ENCODE measurements at regions not wholly inside any gene's neighbourhood (a gene's known extent, or its start where the extent isn't known, plus 50 kb on each side); places are given as distances from the start of the nearest gene placed in this dataset.

DNA sequence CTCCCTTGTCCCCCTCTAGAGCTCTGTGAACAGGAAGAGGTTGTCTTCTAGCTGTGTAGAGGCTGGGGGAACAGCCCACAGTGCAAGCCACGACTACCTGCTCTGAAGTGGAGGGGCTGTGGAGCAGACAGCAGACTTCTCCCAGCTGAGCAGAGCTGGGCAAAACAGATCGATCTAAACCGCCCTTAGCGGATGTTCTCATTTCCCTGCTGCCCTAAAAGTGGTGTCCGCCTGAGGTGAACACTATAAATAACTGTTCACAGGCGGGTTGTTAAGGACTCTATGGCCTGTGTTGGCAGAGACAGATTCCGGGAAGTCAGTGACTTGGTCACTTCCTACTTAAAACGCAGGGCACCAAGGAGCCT lies 203.2 kb downstream of the RHOU start:
- ATAC-seq = peak; percentile 78
- in situ Hi-C loops (cut with HindIII; ENCODE audit: extremely low pct_ligation_motif_present, low pct_unique_long_range_greater_than_20kb) = no loop called here
- BruUV-seq (replicated peaks) = TSS peak; percentile 87
- intact Hi-C loops (cut with micrococcal nuclease; ENCODE audit: unreplicated experiment) = loop anchor here (5.0 kb wide), 1 partner anchor 101 kb away; no protein-coding TSS in a partner anchor
- Histone ChIP-seq H3K27ac (ENCODE audit: extremely low read length, insufficient read depth, low read length) (peak overlapping the region; percentile 74), H4K20me1 (ENCODE audit: insufficient read depth, low read length) (no peaks in the 10 kb centered on the region), H3K4me3 (replicated peaks in 1 of 3; ENCODE audit: insufficient read depth in 1 of 3, low read depth in 2 of 3, low read length in 3 of 3) (peak overlapping the region; percentile 2 to 31 (median 9); a peak in 3 of 6 replicates), H3K9ac (ENCODE audit: insufficient read depth, low read depth, low read length) (peak overlapping the region; percentile 66), H2AFZ (ENCODE audit: low read length) (peak overlapping the region; percentile 77), H3K4me1 (ENCODE audit: insufficient read depth, low read length) (peaks cover 81% of the 10 kb centered on the region), H3K27me3 (ENCODE audit: control insufficient read depth in 1 of 2, insufficient read depth in 2 of 2, low read length in 2 of 2) (no peaks in the 10 kb centered on the region), H3K4me2 (ENCODE audit: low read depth, low read length) (peak overlapping the region; percentile 75), H3K79me2 (ENCODE audit: insufficient read depth, low read length) (no peaks in the 10 kb centered on the region), H3K9me3 (ENCODE audit: low read length) (no peaks in the 10 kb centered on the region), H3K36me3 (replicated peaks in 1 of 2; ENCODE audit: control insufficient read depth in 1 of 2, insufficient read depth in 2 of 2, low read length in 2 of 2) (no peaks in the 10 kb centered on the region)
- ChIA-PET CTCF (ENCODE audit: low intra/inter-chr PET ratio, low total read pairs) (no interaction called here), POLR2A (interaction anchor here (1.0 to 1.6 kb wide), 5 partner anchors 8 to 192 kb away, joined by 3 to 8 read pairs (median 5); no protein-coding TSS in a partner anchor)
- peak; percentile 67 for DNase-seq (ENCODE audit: low spot score)
- peak; percentile 43 for FAIRE-seq
- WGBS (ENCODE audit: low lambda C conversion rate) = 20% methylated on average over 7 of the region's 8 CpGs
- TF ChIP-seq SMC3 (IDR thresholded peaks at IDR 0.05; ENCODE audit: low read length) (no peak), NR2F6 (IDR thresholded peaks at IDR 0.05) (no peak; the same call in 1 of the 2 replicates), NR2F6 (CRISPR knock-in tag; IDR thresholded peaks at IDR 0.05) (no peak), REL (CRISPR knock-in tag; conservative IDR thresholded peaks at IDR 0.05) (no peak), SIN3A (IDR thresholded peaks at IDR 0.05; ENCODE audit: borderline replicate concordance, low read depth, low read length) (no peak), ZNF234 (CRISPR knock-in tag; conservative IDR thresholded peaks at IDR 0.05) (no peak), ZNF660 (CRISPR knock-in tag; IDR thresholded peaks at IDR 0.05; ENCODE audit: borderline replicate concordance, low read depth) (no peak), SALL1 (CRISPR knock-in tag; IDR thresholded peaks at IDR 0.05) (peak; percentile 89), RBM22 (optimal IDR thresholded peaks at IDR 0.05; ENCODE audit: low read length) (no peak), HNRNPH1 (optimal IDR thresholded peaks at IDR 0.05; ENCODE audit: low read depth, low read length) (no peak), TAF1 (CRISPR knock-in tag; IDR thresholded peaks at IDR 0.05) (no peak), NFIC (IDR thresholded peaks at IDR 0.05; ENCODE audit: low read length) (0 out of 2 replicates have a peak, but pooled peaks have one; percentile 15), ZNF614 (CRISPR knock-in tag; IDR thresholded peaks at IDR 0.05; ENCODE audit: borderline replicate concordance) (no peak), RAD51 (IDR thresholded peaks at IDR 0.05; ENCODE audit: borderline replicate concordance) (no peak), ESRRA (CRISPR knock-in tag; IDR thresholded peaks at IDR 0.05; ENCODE audit: low read depth) (no peak), KLF12 (CRISPR knock-in tag; IDR thresholded peaks at IDR 0.05; ENCODE audit: borderline replicate concordance) (no peak), TRIM24 (CRISPR knock-in tag; IDR thresholded peaks at IDR 0.05) (no peak), ASH2L (IDR thresholded peaks at IDR 0.05; ENCODE audit: insufficient read length, low read depth, low read length) (peak; percentile 20)
- TF ChIP-seq, protein P1, sequence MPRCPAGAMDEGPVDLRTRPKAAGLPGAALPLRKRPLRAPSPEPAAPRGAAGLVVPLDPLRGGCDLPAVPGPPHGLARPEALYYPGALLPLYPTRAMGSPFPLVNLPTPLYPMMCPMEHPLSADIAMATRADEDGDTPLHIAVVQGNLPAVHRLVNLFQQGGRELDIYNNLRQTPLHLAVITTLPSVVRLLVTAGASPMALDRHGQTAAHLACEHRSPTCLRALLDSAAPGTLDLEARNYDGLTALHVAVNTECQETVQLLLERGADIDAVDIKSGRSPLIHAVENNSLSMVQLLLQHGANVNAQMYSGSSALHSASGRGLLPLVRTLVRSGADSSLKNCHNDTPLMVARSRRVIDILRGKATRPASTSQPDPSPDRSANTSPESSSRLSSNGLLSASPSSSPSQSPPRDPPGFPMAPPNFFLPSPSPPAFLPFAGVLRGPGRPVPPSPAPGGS (CRISPR knock-in tag; IDR thresholded peaks at IDR 0.05) = no peak
- TF ChIP-seq, protein P2, sequence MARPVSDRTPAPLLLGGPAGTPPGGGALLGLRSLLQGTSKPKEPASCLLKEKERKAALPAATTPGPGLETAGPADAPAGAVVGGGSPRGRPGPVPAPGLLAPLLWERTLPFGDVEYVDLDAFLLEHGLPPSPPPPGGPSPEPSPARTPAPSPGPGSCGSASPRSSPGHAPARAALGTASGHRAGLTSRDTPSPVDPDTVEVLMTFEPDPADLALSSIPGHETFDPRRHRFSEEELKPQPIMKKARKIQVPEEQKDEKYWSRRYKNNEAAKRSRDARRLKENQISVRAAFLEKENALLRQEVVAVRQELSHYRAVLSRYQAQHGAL (CRISPR knock-in tag; IDR thresholded peaks at IDR 0.05; ENCODE audit: not compliant biosample characterization) = no peak
- TF ChIP-seq, protein P3, sequence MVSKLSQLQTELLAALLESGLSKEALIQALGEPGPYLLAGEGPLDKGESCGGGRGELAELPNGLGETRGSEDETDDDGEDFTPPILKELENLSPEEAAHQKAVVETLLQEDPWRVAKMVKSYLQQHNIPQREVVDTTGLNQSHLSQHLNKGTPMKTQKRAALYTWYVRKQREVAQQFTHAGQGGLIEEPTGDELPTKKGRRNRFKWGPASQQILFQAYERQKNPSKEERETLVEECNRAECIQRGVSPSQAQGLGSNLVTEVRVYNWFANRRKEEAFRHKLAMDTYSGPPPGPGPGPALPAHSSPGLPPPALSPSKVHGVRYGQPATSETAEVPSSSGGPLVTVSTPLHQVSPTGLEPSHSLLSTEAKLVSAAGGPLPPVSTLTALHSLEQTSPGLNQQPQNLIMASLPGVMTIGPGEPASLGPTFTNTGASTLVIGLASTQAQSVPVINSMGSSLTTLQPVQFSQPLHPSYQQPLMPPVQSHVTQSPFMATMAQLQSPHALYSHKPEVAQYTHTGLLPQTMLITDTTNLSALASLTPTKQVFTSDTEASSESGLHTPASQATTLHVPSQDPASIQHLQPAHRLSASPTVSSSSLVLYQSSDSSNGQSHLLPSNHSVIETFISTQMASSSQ (IDR thresholded peaks at IDR 0.05; ENCODE audit: low read depth) = peak; percentile 29; the same call in 1 of the 2 replicates
- TF ChIP-seq, protein P3 (CRISPR knock-in tag; IDR thresholded peaks at IDR 0.05; ENCODE audit: borderline replicate concordance) = peak; percentile 18; the same call in 1 of the 2 replicates

Data from HepG2 (cell line).